C4-2B (cell line): ENCODE measurements at regions not wholly inside any gene's neighbourhood (a gene's known extent, or its start where the extent isn't known, plus 50 kb on each side); places are given as distances from the start of the nearest gene placed in this dataset.

Experiments used
- CTCF ChIP-seq: fragments of 450-650 bp; conservative IDR thresholded peaks from 2 replicates; pipeline ENCODE4 v1.5.1; 2017; ENCODE audit warnings: mild to moderate bottlenecking
- ZFX ChIP-seq: fragments of 450-650 bp; IDR thresholded peaks from 2 replicates; pipeline ENCODE4 v1.6.1; 2017

GRCh38 chr14:28577711-28578131 is 188.9 kb upstream of the FOXG1 start:
- TF ChIP-seq CTCF (no peak), ZFX (no peak)
